PC-3 (cell line): ENCODE measurements at regions not wholly inside any gene's neighbourhood (a gene's known extent, or its start where the extent isn't known, plus 50 kb on each side); places are given as distances from the start of the nearest gene placed in this dataset.

Source experiments
- CTCF ChIP-seq: fragments of 300-600 bp; sonication (generic); conservative IDR thresholded peaks from 2 replicates; pipeline ENCODE4 v1.5.1; 2017; ENCODE audit warnings: antibody characterized with exemption, low read depth, mild to moderate bottlenecking, low read length
- EZH2 ChIP-seq: fragments of 300-600 bp; sonication (generic); IDR thresholded peaks from one replicate; pipeline ENCODE4 v1.6.1; 2017; ENCODE audit warnings: antibody characterized with exemption, mild to moderate bottlenecking, low read length; ENCODE audit not compliant: unreplicated experiment
- EZH2phosphoT487 ChIP-seq: fragments of 300-600 bp; sonication (generic); IDR thresholded peaks from 2 replicates; pipeline ENCODE4 v1.6.1; 2018; ENCODE audit warnings: mild to moderate bottlenecking, antibody characterized with exemption, low read length, borderline replicate concordance

DNA sequence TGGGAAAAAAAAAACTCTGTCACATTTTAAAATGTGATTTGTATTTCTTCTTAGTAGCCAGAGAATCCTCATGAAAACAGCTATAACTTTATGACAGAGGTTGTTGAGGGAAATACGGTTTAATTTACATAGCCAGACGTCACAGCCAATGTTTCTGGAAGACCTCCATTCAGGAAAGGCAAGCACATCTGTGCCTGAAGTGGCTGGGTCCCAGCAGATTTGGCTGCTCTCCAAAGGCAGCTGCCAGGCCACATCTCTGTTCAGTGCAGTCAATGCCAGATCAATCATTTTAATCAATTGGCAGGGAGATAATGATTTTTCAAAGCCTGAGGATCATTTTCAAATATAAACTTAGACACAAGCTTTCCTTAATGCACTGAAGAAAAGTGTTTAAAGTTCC, 86.5 kb upstream of the ZIC3 start:
- TF ChIP-seq CTCF (no peak), EZH2phosphoT487 (no peak), EZH2 (no peak)
